A549 (cell line): ENCODE measurements at regions not wholly inside any gene's neighbourhood (a gene's known extent, or its start where the extent isn't known, plus 50 kb on each side); places are given as distances from the start of the nearest gene placed in this dataset.

ENCODE experiments used
- ATAC-seq, 2 experiments: fragments of 200-7000 bp in 1 of 2; fragments of >200 bp in 1 of 2; cut with Nextera tagmentation in 1 of 2; cut with Tn5 transposase in 1 of 2; 3 replicates each; pipeline versions ENCODE4 v1.8.0 to v1.9.1; 2018 to 2020; ENCODE audit warnings: mild to moderate bottlenecking in 1 of 2, moderate library complexity in 1 of 2
- CTCF ChIA-PET: fragments of 300-600 bp; sonication (Branson Sonifier 250); formaldehyde crosslinking; extraction: SDS; loops from one replicate; lab custom pipeline; 2021; ENCODE audit warnings: antibody characterized with exemption, inconsistent platforms; lab: Yijun Ruan, JAX
- POLR2A ChIA-PET: fragments of 350-600 bp; formaldehyde crosslinking; extraction: SDS; loops from one replicate; lab custom pipeline; 2021; ENCODE audit warnings: antibody characterized with exemption, inconsistent platforms; lab: Yijun Ruan, JAX
- DNase-seq, 2 experiments: peaks; one replicate each; pipeline versions ENCODE4 v3.0.0 to v3.0.0-alpha.2; 2011 to 2016; ENCODE audit warnings: low read depth in 1 of 2, low spot score in 1 of 2
- FAIRE-seq: peaks from 2 replicates; lab custom pipeline; 2011; peaks lifted over from hg19 to GRCh38; lab: Jason Lieb, UNC
- H3K27ac ChIP-seq, 2 experiments: fragments of >200 bp; sonication (Bioruptor Twin); formaldehyde crosslinking; 3 replicates each; pipeline ENCODE4 v1.5.1; 2016 to 2017
- H3K4me1 ChIP-seq: fragments of >200 bp; sonication (Bioruptor Twin); formaldehyde crosslinking; 3 replicates; pipeline ENCODE4 v1.6.1; 2016
- H3K4me2 ChIP-seq: fragments of >200 bp; sonication (Bioruptor Twin); formaldehyde crosslinking; 3 replicates; pipeline ENCODE4 v1.6.1; 2016
- H3K4me3 ChIP-seq: fragments of >200 bp; sonication (Bioruptor Twin); formaldehyde crosslinking; 3 replicates; pipeline ENCODE4 v1.5.1; 2016
- H3K9me3 ChIP-seq: fragments of >200 bp; sonication (Bioruptor Twin); formaldehyde crosslinking; 3 replicates; pipeline ENCODE4 v1.6.1; 2016
- ATOH8 ChIP-seq: fragments of 250-450 bp; sonication (Bioruptor Pico); IDR thresholded peaks from 2 replicates; pipeline ENCODE4 v1.5.0; 2020; ENCODE audit warnings: low read depth, mild to moderate bottlenecking, moderate library complexity
- CEBPB ChIP-seq, 2 experiments: fragments of >200 bp in 1 of 2; sonication (Bioruptor Twin) in 1 of 2; formaldehyde crosslinking in 1 of 2; IDR thresholded peaks; 2 replicates each; pipeline ENCODE4 v1.6.1; 2012 to 2016
- CTCF ChIP-seq: fragments of >200 bp; sonication (Bioruptor Twin); formaldehyde crosslinking; IDR thresholded peaks from 3 replicates; pipeline ENCODE4 v1.5.1; 2016
- EHF ChIP-seq: fragments of 250-450 bp; sonication (Bioruptor Pico); IDR thresholded peaks from 2 replicates; pipeline ENCODE4 v1.5.0; 2020; ENCODE audit warnings: mild to moderate bottlenecking
- EHMT2 ChIP-seq: fragments of 200-600 bp; sonication (generic); IDR thresholded peaks from 2 replicates; pipeline ENCODE4 v1.6.1; 2016; ENCODE audit warnings: antibody characterized with exemption, low read depth, mild to moderate bottlenecking, moderate library complexity
- ELK1 ChIP-seq: fragments of 150-350 bp; IDR thresholded peaks from 2 replicates; pipeline ENCODE4 v1.6.1; 2014; ENCODE audit warnings: low read depth, mild to moderate bottlenecking, low read length
- FOSB ChIP-seq: fragments of 250-450 bp; sonication (Bioruptor Pico); IDR thresholded peaks from 2 replicates; pipeline ENCODE4 v1.5.0; 2020; ENCODE audit warnings: mild to moderate bottlenecking, moderate library complexity
- FOSL2 ChIP-seq, 2 experiments: fragments of 450-650 bp in 1 of 2; fragments of >200 bp in 1 of 2; sonication (Bioruptor Twin) in 1 of 2; formaldehyde crosslinking; IDR thresholded peaks; 2 replicates each; pipeline versions ENCODE4 v1.5.0 to v1.6.1; 2016 to 2020; ENCODE audit warnings: mild to moderate bottlenecking in 1 of 2, moderate library complexity in 1 of 2
- HDAC2 ChIP-seq: fragments of 200-600 bp; sonication (generic); IDR thresholded peaks from 2 replicates; pipeline ENCODE4 v1.6.1; 2016
- HEYL ChIP-seq: fragments of 250-450 bp; sonication (Bioruptor Pico); IDR thresholded peaks from 2 replicates; pipeline ENCODE4 v1.8.0; 2021; ENCODE audit warnings: mild to moderate bottlenecking, moderate library complexity
- HMGXB4 ChIP-seq: fragments of 250-450 bp; sonication (Bioruptor Pico); IDR thresholded peaks from 2 replicates; pipeline ENCODE4 v1.5.0; 2021; ENCODE audit warnings: mild to moderate bottlenecking, moderate library complexity, borderline replicate concordance
- HOXA7 ChIP-seq: fragments of 250-450 bp; sonication (Bioruptor Pico); IDR thresholded peaks from 2 replicates; pipeline ENCODE4 v1.5.0; 2020; ENCODE audit warnings: mild to moderate bottlenecking, moderate library complexity
- HOXB5 ChIP-seq: fragments of 250-450 bp; sonication (Bioruptor Pico); IDR thresholded peaks from 2 replicates; pipeline ENCODE4 v1.5.0; 2020; ENCODE audit warnings: mild to moderate bottlenecking, moderate library complexity
- KDM5A ChIP-seq: fragments of 200-600 bp; sonication (generic); IDR thresholded peaks from 2 replicates; pipeline ENCODE4 v1.6.1; 2016; ENCODE audit warnings: antibody characterized with exemption, mild to moderate bottlenecking
- MYC ChIP-seq: IDR thresholded peaks from 2 replicates; pipeline ENCODE4 v1.6.1; 2012; ENCODE audit warnings: mild to moderate bottlenecking, inconsistent platforms, low read length, improper control_type of control experiment, borderline replicate concordance
- POLR2A ChIP-seq: IDR thresholded peaks from 2 replicates; pipeline ENCODE4 v1.6.1; 2012; ENCODE audit warnings: mild to moderate bottlenecking, low read length
- RAD21 ChIP-seq, 2 experiments: fragments of >200 bp in 1 of 2; sonication (Bioruptor Twin) in 1 of 2; formaldehyde crosslinking in 1 of 2; IDR thresholded peaks in 1 of 2; conservative IDR thresholded peaks in 1 of 2; 2 replicates in 1 of 2; 3 replicates in 1 of 2; pipeline ENCODE4 v1.6.1; 2012 to 2018; ENCODE audit warnings: inconsistent platforms in 1 of 2
- RFX5 ChIP-seq: fragments of 450-650 bp; IDR thresholded peaks from 2 replicates; pipeline ENCODE4 v1.7.1; 2014; ENCODE audit warnings: antibody characterized with exemption, mild to moderate bottlenecking, moderate library complexity
- TP53 ChIP-seq: fragments of 250-450 bp; sonication (Bioruptor Pico); IDR thresholded peaks from 2 replicates; pipeline ENCODE4 v1.5.0; 2021; ENCODE audit warnings: mild to moderate bottlenecking, moderate library complexity
- USF2 ChIP-seq: fragments of 450-650 bp; IDR thresholded peaks from 2 replicates; pipeline ENCODE4 v1.6.1; 2014; ENCODE audit warnings: antibody characterized with exemption
- ZFP36 ChIP-seq: fragments of 450-650 bp; IDR thresholded peaks from 2 replicates; pipeline ENCODE4 v1.6.1; 2014; ENCODE audit warnings: borderline replicate concordance; ENCODE audit not compliant: partially characterized antibody
- ZSCAN20 ChIP-seq: fragments of 250-450 bp; sonication (Bioruptor Pico); IDR thresholded peaks from 2 replicates; pipeline ENCODE4 v1.8.0; 2022; ENCODE audit warnings: mild to moderate bottlenecking, moderate library complexity
- WGBS: methylation state at CpG from one replicate; pipeline ENCODE4 v1.1.6; 2017; ENCODE audit errors: missing lambda C conversion rate; 5-methylcytosine and 5-hydroxymethylcytosine counted together

- CTCF ChIA-PET, result no interaction called here
- POLR2A ChIA-PET, result no interaction called here
Measured at GRCh38 chr11:90947930-90948329, 725.1 kb upstream of the CHORDC1 start.

GRCh38 chr11:90930252-90930651, 707.4 kb upstream of the CHORDC1 start:
- Histone ChIP-seq H3K4me2 (no peak overlapping the region), H3K27ac (no peak overlapping the region), H3K9me3 (no peaks in the 10 kb centered on the region), H3K4me3 (no peak overlapping the region), H3K4me1 (no peaks in the 10 kb centered on the region)
- FAIRE-seq (no peak), ATAC-seq (no peak), DNase-seq (no peak)
- POLR2A ChIA-PET, result no interaction called here
- CTCF ChIA-PET, result no interaction called here
- WGBS, result 31% methylated on average over 1 of the region's 1 CpG
- no peak for TF ChIP-seq HOXA7 (CRISPR knock-in tag)
- TF ChIP-seq HMGXB4 (CRISPR knock-in tag), result no peak
- TF ChIP-seq HDAC2, result no peak
- no peak for TF ChIP-seq HOXB5 (CRISPR knock-in tag)
- no peak for TF ChIP-seq HEYL (CRISPR knock-in tag)
- no peak for TF ChIP-seq EHF (CRISPR knock-in tag)
- TF ChIP-seq FOSB (CRISPR knock-in tag), result no peak
- no peak for TF ChIP-seq ZFP36
- TF ChIP-seq KDM5A, result no peak
- no peak for TF ChIP-seq CTCF
- TF ChIP-seq EHMT2, result no peak

More at GRCh38 chr11:90947930-90948329, 725.1 kb upstream of the CHORDC1 start:
- Histone ChIP-seq H3K4me1 (no peaks in the 10 kb centered on the region), H3K4me3 (no peak overlapping the region), H3K27ac (no peak overlapping the region), H3K4me2 (no peak overlapping the region), H3K9me3 (no peaks in the 10 kb centered on the region)
- TF ChIP-seq HOXA7 (CRISPR knock-in tag), result no peak
- peak; percentile 25; the same call in 1 of the 3 replicates for TF ChIP-seq CTCF
- no peak for TF ChIP-seq FOSL2 (IDR thresholded peaks at IDR 0.05)
- TF ChIP-seq FOSL2 (CRISPR knock-in tag; IDR thresholded peaks at IDR 0.05), result no peak
- TF ChIP-seq ZSCAN20 (CRISPR knock-in tag), result no peak
- TF ChIP-seq ELK1, result no peak
- no peak for TF ChIP-seq ATOH8 (CRISPR knock-in tag)
- TF ChIP-seq RAD21 (conservative IDR thresholded peaks at IDR 0.05 in 1 of 2, IDR thresholded peaks at IDR 0.05 in 1 of 2), result peak; percentile 38 to 39; a peak in 4 of 5 replicates
- TF ChIP-seq CEBPB (IDR thresholded peaks at IDR 0.05), result no peak
- TF ChIP-seq HDAC2, result no peak
- no peak for TF ChIP-seq POLR2A
- TF ChIP-seq MYC, result no peak
- no peak for TF ChIP-seq TP53 (CRISPR knock-in tag)
- TF ChIP-seq RFX5, result no peak
- no peak for TF ChIP-seq USF2
- no peak for FAIRE-seq
- peak in 1 of 2 experiments; percentile 6 for DNase-seq
- ATAC-seq, result no peak
